A673 (cell line): ENCODE measurements at regions not wholly inside any gene's neighbourhood (a gene's known extent, or its start where the extent isn't known, plus 50 kb on each side); places are given as distances from the start of the nearest gene placed in this dataset.

Experiments
- CTCF ChIP-seq: fragments of 300-800, 200-600 bp; sonication (generic); conservative IDR thresholded peaks from 2 replicates; pipeline ENCODE4 v1.5.1; 2017; ENCODE audit warnings: low read depth, mild to moderate bottlenecking, antibody characterized with exemption, low read length, moderate library complexity, mixed read lengths
- EZH2 ChIP-seq: fragments of 200-600 bp; sonication (generic); IDR thresholded peaks from 2 replicates; pipeline ENCODE4 v1.6.1; 2017; ENCODE audit warnings: borderline replicate concordance, low read depth, mild to moderate bottlenecking, mixed read lengths, antibody characterized with exemption, low read length; ENCODE audit not compliant: poor library complexity, severe bottlenecking

DNA sequence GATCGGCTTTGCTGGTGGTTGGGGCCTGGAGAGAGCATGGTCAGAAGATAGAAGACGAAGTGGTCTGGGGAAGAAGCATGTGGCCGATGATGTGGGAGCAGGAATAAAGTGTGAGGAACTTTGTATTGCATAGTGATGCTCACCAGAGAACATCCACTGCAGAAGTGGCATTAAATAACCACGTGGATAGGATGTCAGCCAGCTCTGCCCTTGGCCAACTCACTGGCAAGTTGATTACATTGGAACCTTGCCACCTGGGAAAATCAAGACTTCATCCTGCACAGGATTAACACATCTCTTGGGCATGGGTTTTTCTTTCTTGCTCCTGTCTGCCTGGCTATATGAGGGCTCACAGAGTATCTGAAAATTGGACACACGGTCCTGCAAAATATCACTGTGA is 217.4 kb downstream of the DMRT2 start:
- TF ChIP-seq CTCF = no peak
- no peak for TF ChIP-seq EZH2
